Calu3 (cell line): ENCODE measurements at regions not wholly inside any gene's neighbourhood (a gene's known extent, or its start where the extent isn't known, plus 50 kb on each side); places are given as distances from the start of the nearest gene placed in this dataset.

Experiments
- BruUV-seq: library from RNA; stranded (reverse); fragments of 400-500 nt; replicated peaks from 2 replicates; lab custom pipeline; 2021; lab: Mats Ljungman, UMichigan
- CTCF ChIA-PET: fragments of 300-600 bp; sonication (Branson Sonifier 250); formaldehyde crosslinking; loops from one replicate; lab custom pipeline; 2022; ENCODE audit warnings: antibody characterized with exemption; lab: Charles Lee
- DNase-seq: peaks from one replicate; pipeline ENCODE4 v3.0.0; 2022
- H3K27ac Mint-ChIP-seq: one replicate; pipeline ENCODE4 v1.8.0; 2022; ENCODE audit warnings: mixed read lengths; ENCODE audit not compliant: unreplicated experiment
- H3K27me3 Mint-ChIP-seq: one replicate; pipeline ENCODE4 v1.8.0; 2022; ENCODE audit warnings: mixed read lengths; ENCODE audit not compliant: unreplicated experiment
- H3K36me3 Mint-ChIP-seq: one replicate; pipeline ENCODE4 v1.8.0; 2022; ENCODE audit warnings: mild to moderate bottlenecking, moderate library complexity, mixed read lengths; ENCODE audit not compliant: insufficient read depth, unreplicated experiment
- H3K4me1 Mint-ChIP-seq: one replicate; pipeline ENCODE4 v1.8.0; 2022; ENCODE audit warnings: mild to moderate bottlenecking, low read depth, mixed read lengths; ENCODE audit not compliant: unreplicated experiment
- H3K4me3 Mint-ChIP-seq: one replicate; pipeline ENCODE4 v1.8.0; 2022; ENCODE audit warnings: mild to moderate bottlenecking, low read depth, moderate library complexity, mixed read lengths; ENCODE audit not compliant: unreplicated experiment
- H3K9me3 Mint-ChIP-seq: one replicate; pipeline ENCODE4 v1.8.0; 2022; ENCODE audit warnings: low read depth, mixed read lengths; ENCODE audit not compliant: unreplicated experiment
- intact Hi-C: fragments of 100-400 bp; cut with micrococcal nuclease; formaldehyde crosslinking; loops from one replicate; pipeline ENCODE4 v1.10.0; 2022; ENCODE audit not compliant: unreplicated experiment
- TF ChIP-seq, protein P1 (sequence below): fragments of 200-600 bp; IDR thresholded peaks from one replicate; pipeline ENCODE4 v1.8.0; 2022; ENCODE audit warnings: antibody characterized with exemption; ENCODE audit not compliant: unreplicated experiment

DNA sequence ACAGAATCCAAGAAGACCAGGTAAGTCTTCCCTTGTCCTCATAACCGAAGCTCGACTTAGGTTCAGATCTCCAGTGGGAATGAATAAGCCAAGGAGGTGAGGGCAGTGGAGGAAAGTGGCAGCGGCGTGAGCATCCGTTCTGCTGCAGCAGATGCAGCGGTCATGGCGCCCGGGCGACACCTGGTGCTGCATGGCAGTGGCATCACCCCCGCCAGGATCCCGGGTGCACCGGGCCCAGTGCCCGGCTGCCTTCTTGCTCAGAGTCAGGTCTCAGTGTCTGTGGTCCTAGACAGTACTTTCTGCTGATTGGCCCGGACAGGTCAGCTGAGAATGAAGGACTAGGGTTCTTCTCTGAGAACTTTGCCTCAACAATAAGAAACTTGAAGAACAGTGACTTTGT is 83.4 kb upstream of the SORBS2 start:
- H3K27me3 Mint-ChIP-seq, result no peaks in the 10 kb centered on the region
- intact Hi-C loops, result no loop called here
- H3K9me3 Mint-ChIP-seq, result peaks cover 6% of the 10 kb centered on the region
- BruUV-seq, result no TSS peak
- H3K4me3 Mint-ChIP-seq, result no peak overlapping the region
- no peak for DNase-seq
- TF ChIP-seq, protein P1, sequence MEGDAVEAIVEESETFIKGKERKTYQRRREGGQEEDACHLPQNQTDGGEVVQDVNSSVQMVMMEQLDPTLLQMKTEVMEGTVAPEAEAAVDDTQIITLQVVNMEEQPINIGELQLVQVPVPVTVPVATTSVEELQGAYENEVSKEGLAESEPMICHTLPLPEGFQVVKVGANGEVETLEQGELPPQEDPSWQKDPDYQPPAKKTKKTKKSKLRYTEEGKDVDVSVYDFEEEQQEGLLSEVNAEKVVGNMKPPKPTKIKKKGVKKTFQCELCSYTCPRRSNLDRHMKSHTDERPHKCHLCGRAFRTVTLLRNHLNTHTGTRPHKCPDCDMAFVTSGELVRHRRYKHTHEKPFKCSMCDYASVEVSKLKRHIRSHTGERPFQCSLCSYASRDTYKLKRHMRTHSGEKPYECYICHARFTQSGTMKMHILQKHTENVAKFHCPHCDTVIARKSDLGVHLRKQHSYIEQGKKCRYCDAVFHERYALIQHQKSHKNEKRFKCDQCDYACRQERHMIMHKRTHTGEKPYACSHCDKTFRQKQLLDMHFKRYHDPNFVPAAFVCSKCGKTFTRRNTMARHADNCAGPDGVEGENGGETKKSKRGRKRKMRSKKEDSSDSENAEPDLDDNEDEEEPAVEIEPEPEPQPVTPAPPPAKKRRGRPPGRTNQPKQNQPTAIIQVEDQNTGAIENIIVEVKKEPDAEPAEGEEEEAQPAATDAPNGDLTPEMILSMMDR, result no peak
- CTCF ChIA-PET, result no interaction called here
- no peak overlapping the region for H3K27ac Mint-ChIP-seq
- H3K4me1 Mint-ChIP-seq, result peaks cover 40% of the 10 kb centered on the region
- peaks cover 5% of the 10 kb centered on the region for H3K36me3 Mint-ChIP-seq

- CTCF ChIA-PET, result interaction anchor here (1.4 kb wide), 1 partner anchor 126 kb away, joined by 17 read pairs; no protein-coding TSS in a partner anchor
- TF ChIP-seq, protein P1, result no peak
- intact Hi-C loops, result no loop called here
- no TSS peak for BruUV-seq
- Mint-ChIP-seq H3K27me3 (no peaks in the 10 kb centered on the region), H3K27ac (no peak overlapping the region), H3K9me3 (peaks cover 6% of the 10 kb centered on the region), H3K4me1 (peaks cover 40% of the 10 kb centered on the region), H3K36me3 (peaks cover 5% of the 10 kb centered on the region), H3K4me3 (peak overlapping the region; percentile 72)
- DNase-seq, result no peak
These were observed 83.9 kb upstream of the SORBS2 start for GRCh38 chr4:185895866-185896265.

GRCh38 chr4:185896817-185897488 is 85.0 kb upstream of the SORBS2 start:
- CTCF ChIA-PET, result interaction anchor here (0.5 to 1.4 kb wide), 8 partner anchors 10 to 272 kb away, joined by 3 to 17 read pairs (median 4); no protein-coding TSS in a partner anchor
- H3K27me3 Mint-ChIP-seq, result no peaks in the 10 kb centered on the region
- BruUV-seq, result no TSS peak
- H3K4me1 Mint-ChIP-seq, result peaks cover 37% of the 10 kb centered on the region
- DNase-seq, result peak; percentile 76
- TF ChIP-seq, protein P1, result no peak
- intact Hi-C loops, result no loop called here
- peaks cover 6% of the 10 kb centered on the region for H3K9me3 Mint-ChIP-seq
- H3K27ac Mint-ChIP-seq, result peak overlapping the region; percentile 96
- H3K4me3 Mint-ChIP-seq, result peak overlapping the region; percentile 72
- H3K36me3 Mint-ChIP-seq, result peaks cover 5% of the 10 kb centered on the region

- TF ChIP-seq, protein P1, result no peak
- CTCF ChIA-PET, result no interaction called here
- Mint-ChIP-seq H3K4me1 (peaks cover 24% of the 10 kb centered on the region), H3K36me3 (peaks cover 5% of the 10 kb centered on the region), H3K4me3 (no peak overlapping the region), H3K9me3 (no peaks in the 10 kb centered on the region), H3K27me3 (no peaks in the 10 kb centered on the region), H3K27ac (no peak overlapping the region)
- BruUV-seq, result no TSS peak
- intact Hi-C loops, result no loop called here
- no peak for DNase-seq
These were observed 86.4 kb upstream of the SORBS2 start for GRCh38 chr4:185898413-185898812.
